ENCODE measurements at regions not wholly inside any gene's neighbourhood (a gene's known extent, or its start where the extent isn't known, plus 50 kb on each side); places are given as distances from the start of the nearest gene placed in this dataset.

DNA sequence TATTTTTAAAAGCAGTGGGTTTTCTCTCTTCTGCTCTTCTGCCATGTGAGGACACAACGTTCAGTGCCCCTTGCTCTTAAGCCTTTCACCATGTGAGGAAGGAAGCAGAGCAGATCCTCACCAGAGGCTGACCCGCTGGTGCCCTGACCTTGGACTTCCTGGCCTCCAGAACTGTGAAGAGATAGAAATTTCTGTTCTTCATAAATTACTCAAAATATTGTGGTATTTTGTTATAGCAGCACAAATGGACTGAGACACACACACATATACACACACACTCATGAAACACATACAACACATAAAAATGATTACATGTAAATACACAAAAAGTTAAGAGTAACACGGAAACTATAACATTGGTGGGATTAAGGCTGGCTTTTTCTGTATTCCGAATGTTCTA lies 244.8 kb upstream of the NOCT start:
- dilution Hi-C loops (cut with HindIII; ENCODE audit: low sequenced_read_pairs, unreplicated experiment): no loop called here
- in situ Hi-C loops (cut with MboI; ENCODE audit: low sequenced_read_pairs): no loop called here
- H3K4me2 ChIP-seq (ENCODE audit: low read depth, low read length): no peak overlapping the region

More for the DNA sequence above, 244.8 kb upstream of the NOCT start:
- Histone ChIP-seq H3K79me1 (ENCODE audit: low read depth in 1 of 2, low read length in 2 of 2) (no peaks in the 10 kb centered on the region), H3K23ac (ENCODE audit: low read depth, low read length) (no peak overlapping the region), H2BK15ac (ENCODE audit: low read depth, low read length) (no peak overlapping the region), H4K91ac (ENCODE audit: insufficient read depth, low read depth, low read length) (no peak overlapping the region), H3K14ac (replicated peaks; ENCODE audit: low read depth, low read length) (no peak overlapping the region), H2BK120ac (ENCODE audit: low read depth, low read length) (no peak overlapping the region), H3K27me3 (ENCODE audit: control insufficient read depth, insufficient read depth, low read length) (no peaks in the 10 kb centered on the region), H2BK20ac (ENCODE audit: low read depth, low read length) (no peak overlapping the region), H3K56ac (ENCODE audit: extremely low read depth, insufficient read depth, low read length) (no peak overlapping the region), H2BK5ac (ENCODE audit: low read depth, low read length, poor library complexity, severe bottlenecking) (no peak overlapping the region), H4K5ac (ENCODE audit: low read depth, low read length) (no peak overlapping the region), H3K9ac (ENCODE audit: low read depth, low read length) (no peak overlapping the region), H3K4me3 (ENCODE audit: insufficient read depth, low read depth, low read length) (no peak overlapping the region), H4K20me1 (ENCODE audit: insufficient read depth, low read length) (no peaks in the 10 kb centered on the region), H3K27ac (ENCODE audit: insufficient read depth, low read length) (no peak overlapping the region), H3K36me3 (ENCODE audit: control insufficient read depth, insufficient read depth, low read length) (no peaks in the 10 kb centered on the region), H2AFZ (replicated peaks; ENCODE audit: low read length, poor library complexity) (no peak overlapping the region), H3K9me1 (ENCODE audit: insufficient read depth, low read length) (no peaks in the 10 kb centered on the region), H3K18ac (ENCODE audit: low read depth, low read length) (no peak overlapping the region), H2AK9ac (replicated peaks; ENCODE audit: low read depth, low read length, poor library complexity) (no peak overlapping the region), H3K4ac (ENCODE audit: low read depth, low read length) (no peak overlapping the region), H2AK5ac (ENCODE audit: low read depth, low read length) (no peak overlapping the region), H3K9me3 (ENCODE audit: control insufficient read depth, insufficient read depth, low read length) (no peaks in the 10 kb centered on the region), H4K8ac (ENCODE audit: low read depth in 2 of 2, low read length in 2 of 2) (no peak overlapping the region), H3K4me1 (ENCODE audit: control insufficient read depth, insufficient read depth, low read length) (peaks cover 1% of the 10 kb centered on the region; the same call in 1 of the 2 replicates)
- no TSS peak for BruUV-seq (replicated peaks)
- intact Hi-C loops (cut with micrococcal nuclease): no loop called here
- no peak for DNase-seq
- CTCF ChIA-PET: no interaction called here
- no CpG with 5 or more reads among the region's 4 CpGs for WGBS, 2 experiments (ENCODE audit: extremely low coverage in 2 of 2, insufficient read length in 1 of 2)
- TF ChIP-seq FOS (IDR thresholded peaks at IDR 0.05; ENCODE audit: low read depth, low read length) (no peak), ELK1 (IDR thresholded peaks at IDR 0.05; ENCODE audit: borderline replicate concordance, low read depth, low read length) (no peak), CHD1 (IDR thresholded peaks at IDR 0.05; ENCODE audit: low read depth, low read length) (no peak), MXI1 (IDR thresholded peaks at IDR 0.05; ENCODE audit: borderline replicate concordance, low read depth, low read length) (no peak), POLR2A (IDR thresholded peaks at IDR 0.05; ENCODE audit: low read depth, low read length) (no peak), CEBPB (IDR thresholded peaks at IDR 0.05; ENCODE audit: low read depth, low read length) (no peak), SMC3 (IDR thresholded peaks at IDR 0.05; ENCODE audit: low read depth, low read length) (no peak)
- TF ChIP-seq, protein P1, sequence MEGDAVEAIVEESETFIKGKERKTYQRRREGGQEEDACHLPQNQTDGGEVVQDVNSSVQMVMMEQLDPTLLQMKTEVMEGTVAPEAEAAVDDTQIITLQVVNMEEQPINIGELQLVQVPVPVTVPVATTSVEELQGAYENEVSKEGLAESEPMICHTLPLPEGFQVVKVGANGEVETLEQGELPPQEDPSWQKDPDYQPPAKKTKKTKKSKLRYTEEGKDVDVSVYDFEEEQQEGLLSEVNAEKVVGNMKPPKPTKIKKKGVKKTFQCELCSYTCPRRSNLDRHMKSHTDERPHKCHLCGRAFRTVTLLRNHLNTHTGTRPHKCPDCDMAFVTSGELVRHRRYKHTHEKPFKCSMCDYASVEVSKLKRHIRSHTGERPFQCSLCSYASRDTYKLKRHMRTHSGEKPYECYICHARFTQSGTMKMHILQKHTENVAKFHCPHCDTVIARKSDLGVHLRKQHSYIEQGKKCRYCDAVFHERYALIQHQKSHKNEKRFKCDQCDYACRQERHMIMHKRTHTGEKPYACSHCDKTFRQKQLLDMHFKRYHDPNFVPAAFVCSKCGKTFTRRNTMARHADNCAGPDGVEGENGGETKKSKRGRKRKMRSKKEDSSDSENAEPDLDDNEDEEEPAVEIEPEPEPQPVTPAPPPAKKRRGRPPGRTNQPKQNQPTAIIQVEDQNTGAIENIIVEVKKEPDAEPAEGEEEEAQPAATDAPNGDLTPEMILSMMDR (conservative IDR thresholded peaks at IDR 0.05; ENCODE audit: low read depth, low read length): no peak
- POLR2A ChIA-PET (ENCODE audit: unreplicated experiment): no interaction called here
- ATAC-seq (ENCODE audit: low read depth): no peak
